Kidney epithelial cell (primary cell): ENCODE measurements at regions not wholly inside any gene's neighbourhood (a gene's known extent, or its start where the extent isn't known, plus 50 kb on each side); places are given as distances from the start of the nearest gene placed in this dataset.

Experiments used
- DNase-seq: peaks from one replicate; pipeline ENCODE4 v3.0.0-alpha.2; 2010; ENCODE audit warnings: low read depth
- H3K27me3 ChIP-seq: 2 replicates; pipeline ENCODE4 v1.6.0; 2011; ENCODE audit warnings: low read length; ENCODE audit not compliant: control insufficient read depth, insufficient read depth
- H3K36me3 ChIP-seq: 2 replicates; pipeline ENCODE4 v1.5.1; 2011; ENCODE audit warnings: low read length; ENCODE audit not compliant: control insufficient read depth, insufficient read depth
- H3K4me3 ChIP-seq: 2 replicates; pipeline ENCODE4 v1.5.1; 2011; ENCODE audit warnings: low read depth, mild to moderate bottlenecking, control low read depth, low read length
- CTCF ChIP-seq: IDR thresholded peaks from 2 replicates; pipeline ENCODE4 v1.5.1; 2011; ENCODE audit warnings: mild to moderate bottlenecking, moderate library complexity, low read length, control low read depth, inconsistent platforms; ENCODE audit not compliant: insufficient read depth, poor library complexity, severe bottlenecking

DNA sequence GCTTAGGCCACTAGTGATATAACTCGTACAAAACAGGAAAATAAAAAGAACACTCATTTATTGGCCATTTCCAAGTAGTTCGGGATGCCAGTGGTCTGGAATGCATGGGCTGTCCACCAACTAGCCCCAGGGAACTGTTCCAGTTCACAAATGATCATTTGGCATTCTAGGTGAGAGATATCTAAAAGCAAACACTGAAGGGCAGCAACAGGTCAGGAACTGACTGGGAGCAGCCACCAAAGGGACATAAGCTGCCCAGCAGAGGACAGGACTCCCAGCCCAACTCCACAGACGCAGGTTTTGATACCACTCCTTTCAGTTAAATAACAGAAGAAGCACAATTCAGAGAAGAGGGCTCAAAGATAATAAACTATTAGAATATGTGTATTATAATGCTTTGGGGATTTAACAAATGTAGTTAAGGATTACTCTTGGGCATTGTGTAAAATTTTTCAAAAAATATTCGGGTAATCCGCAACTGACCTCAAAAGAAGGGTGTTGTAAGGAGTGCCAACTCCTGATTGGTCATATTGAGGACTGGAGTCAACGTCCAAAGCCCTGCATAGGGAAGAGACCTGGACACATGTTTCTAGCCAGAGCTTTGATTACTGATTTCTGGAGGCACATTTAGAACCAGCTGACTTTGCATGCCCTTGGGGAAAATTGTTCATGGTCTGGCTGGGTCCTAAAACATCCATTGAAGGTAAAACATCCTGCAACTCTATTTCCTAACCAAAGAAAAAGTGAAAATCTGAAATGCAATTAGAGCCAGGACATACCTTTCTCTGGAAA lies 320.0 kb downstream of the DNAH5 start:
- H3K4me3 ChIP-seq: no peak overlapping the region
- H3K36me3 ChIP-seq: no peaks in the 10 kb centered on the region
- H3K27me3 ChIP-seq: no peaks in the 10 kb centered on the region
- DNase-seq: no peak
- no peak for TF ChIP-seq CTCF

DNA sequence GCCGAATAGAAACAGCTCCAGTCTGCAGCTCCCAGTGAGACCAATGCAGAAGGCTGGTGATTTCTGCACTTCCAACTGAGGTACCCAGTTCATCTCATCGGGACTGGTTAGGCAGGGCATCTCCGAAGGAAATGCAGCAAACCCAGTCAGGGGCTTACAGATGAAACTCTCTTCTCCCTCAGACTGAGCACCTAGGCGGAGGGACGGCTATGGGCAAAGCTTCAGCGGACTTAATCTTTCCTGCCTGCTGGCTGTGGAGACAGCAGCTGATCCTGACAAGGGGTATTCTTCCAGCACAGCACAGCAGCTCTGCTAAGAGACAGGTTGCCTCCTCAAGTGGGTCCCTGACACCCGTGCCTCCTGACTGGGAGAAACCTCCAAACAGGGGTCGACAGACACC lies 330.9 kb downstream of the DNAH5 start:
- Histone ChIP-seq H3K36me3 (no peaks in the 10 kb centered on the region), H3K27me3 (no peaks in the 10 kb centered on the region), H3K4me3 (no peak overlapping the region)
- no peak for DNase-seq
- no peak for TF ChIP-seq CTCF

- TF ChIP-seq CTCF: no peak
- Histone ChIP-seq H3K27me3 (no peaks in the 10 kb centered on the region), H3K36me3 (no peaks in the 10 kb centered on the region), H3K4me3 (no peak overlapping the region)
- no peak for DNase-seq
Observed at GRCh38 chr5:13611604-13612003, 332.9 kb downstream of the DNAH5 start.

DNA sequence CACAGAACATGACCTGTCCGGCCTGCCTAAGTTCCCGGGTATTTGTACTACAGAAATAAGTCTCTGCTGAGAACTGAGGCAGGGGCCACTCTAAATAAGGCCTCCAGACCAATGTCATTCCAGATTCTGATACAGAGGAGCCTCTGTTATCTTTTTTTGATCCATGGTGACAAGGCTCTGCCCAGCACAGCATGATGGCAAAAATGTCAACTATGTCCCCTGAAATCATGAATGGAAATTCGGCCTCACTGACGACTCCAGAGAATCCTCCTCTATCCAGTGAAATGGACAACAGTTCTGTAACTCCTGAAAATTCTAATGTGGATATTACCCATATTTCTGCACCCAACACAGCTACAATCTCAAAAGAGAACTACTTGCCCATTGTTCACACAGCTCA lies 335.0 kb downstream of the DNAH5 start:
- H3K4me3 ChIP-seq: no peak overlapping the region
- DNase-seq: no peak
- no peaks in the 10 kb centered on the region for H3K27me3 ChIP-seq
- TF ChIP-seq CTCF: no peak
- H3K36me3 ChIP-seq: no peaks in the 10 kb centered on the region

DNA sequence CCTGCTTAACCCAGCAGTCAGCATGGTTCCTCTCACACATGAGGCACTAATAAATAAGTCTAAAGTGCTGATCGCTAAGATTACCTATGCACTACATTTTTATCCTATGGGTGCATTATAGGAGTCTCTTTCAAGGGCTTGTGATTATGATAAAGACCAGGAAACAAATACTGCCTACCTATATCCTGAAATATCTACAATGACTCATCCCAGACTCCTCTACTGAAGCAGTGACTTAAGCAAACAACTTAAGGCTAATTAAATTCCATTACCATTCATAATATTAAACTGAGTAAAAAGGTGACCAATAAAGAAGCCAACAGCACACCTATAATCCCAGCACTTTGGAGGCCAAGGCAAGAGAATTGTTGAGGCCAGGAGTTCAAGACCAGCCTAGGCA lies 338.4 kb downstream of the DNAH5 start:
- DNase-seq: peak; percentile 23
- Histone ChIP-seq H3K4me3 (no peak overlapping the region), H3K36me3 (no peaks in the 10 kb centered on the region), H3K27me3 (no peaks in the 10 kb centered on the region)
- TF ChIP-seq CTCF: no peak

- TF ChIP-seq CTCF: no peak
- Histone ChIP-seq H3K36me3 (no peaks in the 10 kb centered on the region), H3K27me3 (no peaks in the 10 kb centered on the region), H3K4me3 (no peak overlapping the region)
- peak; percentile 29 for DNase-seq
Observed at GRCh38 chr5:13601112-13601511, 343.4 kb downstream of the DNAH5 start.
